Osteocyte (in vitro differentiated cells): ENCODE measurements at regions not wholly inside any gene's neighbourhood (a gene's known extent, or its start where the extent isn't known, plus 50 kb on each side); places are given as distances from the start of the nearest gene placed in this dataset.

Experiments
- DNase-seq: peaks from one replicate; pipeline ENCODE4 v3.0.0; 2021; ENCODE audit warnings: mixed read lengths; ENCODE audit not compliant: unreplicated experiment; ENCODE audit errors: extremely low spot score
- H3K27ac Mint-ChIP-seq: one replicate; pipeline ENCODE4 v1.8.0; 2021; ENCODE audit warnings: mild to moderate bottlenecking, mixed read lengths; ENCODE audit not compliant: unreplicated experiment
- H3K27me3 Mint-ChIP-seq: one replicate; pipeline ENCODE4 v1.8.0; 2021; ENCODE audit warnings: mixed read lengths; ENCODE audit not compliant: unreplicated experiment
- H3K36me3 Mint-ChIP-seq: one replicate; pipeline ENCODE4 v1.8.0; 2021; ENCODE audit warnings: mixed read lengths; ENCODE audit not compliant: unreplicated experiment
- H3K4me1 Mint-ChIP-seq: one replicate; pipeline ENCODE4 v1.8.0; 2021; ENCODE audit warnings: mixed read lengths; ENCODE audit not compliant: unreplicated experiment
- H3K4me3 Mint-ChIP-seq: one replicate; pipeline ENCODE4 v1.8.0; 2021; ENCODE audit warnings: mild to moderate bottlenecking, moderate library complexity, mixed read lengths; ENCODE audit not compliant: unreplicated experiment
- H3K9me3 Mint-ChIP-seq: one replicate; pipeline ENCODE4 v1.8.0; 2021; ENCODE audit warnings: mixed read lengths; ENCODE audit not compliant: unreplicated experiment
- TF ChIP-seq, protein P1 (sequence below): fragments of 200-600 bp; sonication (generic); IDR thresholded peaks from 2 replicates; pipeline ENCODE4 v1.5.0; 2021; ENCODE audit warnings: antibody characterized with exemption, mild to moderate bottlenecking, moderate library complexity

GRCh38 chr15:95475067-95475466, 855.4 kb upstream of the NR2F2 start:
- Mint-ChIP-seq H3K9me3 (no peaks in the 10 kb centered on the region), H3K36me3 (no peaks in the 10 kb centered on the region), H3K27ac (no peak overlapping the region), H3K27me3 (no peaks in the 10 kb centered on the region), H3K4me1 (peaks cover 52% of the 10 kb centered on the region), H3K4me3 (no peak overlapping the region)
- TF ChIP-seq, protein P1, sequence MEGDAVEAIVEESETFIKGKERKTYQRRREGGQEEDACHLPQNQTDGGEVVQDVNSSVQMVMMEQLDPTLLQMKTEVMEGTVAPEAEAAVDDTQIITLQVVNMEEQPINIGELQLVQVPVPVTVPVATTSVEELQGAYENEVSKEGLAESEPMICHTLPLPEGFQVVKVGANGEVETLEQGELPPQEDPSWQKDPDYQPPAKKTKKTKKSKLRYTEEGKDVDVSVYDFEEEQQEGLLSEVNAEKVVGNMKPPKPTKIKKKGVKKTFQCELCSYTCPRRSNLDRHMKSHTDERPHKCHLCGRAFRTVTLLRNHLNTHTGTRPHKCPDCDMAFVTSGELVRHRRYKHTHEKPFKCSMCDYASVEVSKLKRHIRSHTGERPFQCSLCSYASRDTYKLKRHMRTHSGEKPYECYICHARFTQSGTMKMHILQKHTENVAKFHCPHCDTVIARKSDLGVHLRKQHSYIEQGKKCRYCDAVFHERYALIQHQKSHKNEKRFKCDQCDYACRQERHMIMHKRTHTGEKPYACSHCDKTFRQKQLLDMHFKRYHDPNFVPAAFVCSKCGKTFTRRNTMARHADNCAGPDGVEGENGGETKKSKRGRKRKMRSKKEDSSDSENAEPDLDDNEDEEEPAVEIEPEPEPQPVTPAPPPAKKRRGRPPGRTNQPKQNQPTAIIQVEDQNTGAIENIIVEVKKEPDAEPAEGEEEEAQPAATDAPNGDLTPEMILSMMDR = no peak
- DNase-seq = no peak

DNA sequence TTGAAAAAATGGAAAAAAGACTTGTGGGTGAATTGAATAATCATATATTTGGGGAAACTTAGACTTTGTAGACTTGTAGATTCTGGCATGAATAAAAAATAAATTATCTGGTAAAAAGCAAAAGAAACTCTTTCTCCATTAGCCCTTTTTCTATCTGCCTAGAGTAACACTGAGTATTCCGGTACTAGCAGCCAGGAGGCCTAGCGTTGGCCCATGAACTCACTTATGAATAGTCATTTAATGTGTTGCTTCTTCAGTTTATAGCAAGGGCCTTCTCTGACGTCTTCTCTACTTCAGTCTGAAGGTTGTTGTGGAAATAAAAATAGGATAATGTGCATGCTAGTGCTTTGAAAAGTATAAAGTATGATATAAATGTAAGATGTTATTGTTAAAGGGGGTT, 851.2 kb upstream of the NR2F2 start:
- H3K4me1 Mint-ChIP-seq = peaks cover 35% of the 10 kb centered on the region
- no peaks in the 10 kb centered on the region for H3K27me3 Mint-ChIP-seq
- peaks cover 6% of the 10 kb centered on the region for H3K36me3 Mint-ChIP-seq
- no peak overlapping the region for H3K4me3 Mint-ChIP-seq
- H3K9me3 Mint-ChIP-seq = peaks cover 14% of the 10 kb centered on the region
- no peak for DNase-seq
- TF ChIP-seq, protein P1 = no peak
- no peak overlapping the region for H3K27ac Mint-ChIP-seq

DNA sequence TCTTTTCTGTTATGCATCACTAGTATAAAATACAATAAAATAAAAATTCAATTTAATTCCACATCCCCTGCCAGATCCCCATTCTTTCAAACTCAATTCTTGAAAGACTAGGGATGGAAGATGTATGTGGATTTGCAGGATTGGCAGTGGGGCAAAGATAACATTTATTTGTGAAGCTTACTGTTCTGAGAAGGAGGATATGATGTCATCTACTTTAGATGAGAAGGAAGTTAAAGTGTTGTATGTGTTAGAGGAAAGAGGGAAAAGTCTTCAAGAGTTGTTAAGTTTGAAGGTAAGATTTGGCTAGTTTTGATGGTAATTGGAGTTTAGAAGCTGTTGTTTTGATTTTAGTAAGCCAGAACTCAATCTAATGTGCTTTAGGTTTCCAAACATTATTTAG, 845.1 kb upstream of the NR2F2 start:
- Mint-ChIP-seq H3K4me3 (no peak overlapping the region), H3K36me3 (peaks cover 9% of the 10 kb centered on the region), H3K4me1 (no peaks in the 10 kb centered on the region), H3K9me3 (peaks cover 25% of the 10 kb centered on the region), H3K27me3 (no peaks in the 10 kb centered on the region), H3K27ac (no peak overlapping the region)
- no peak for DNase-seq
- TF ChIP-seq, protein P1 = no peak

GRCh38 chr15:95486224-95486623, 844.3 kb upstream of the NR2F2 start:
- Mint-ChIP-seq H3K4me3 (no peak overlapping the region), H3K36me3 (peaks cover 9% of the 10 kb centered on the region), H3K27me3 (no peaks in the 10 kb centered on the region), H3K27ac (no peak overlapping the region), H3K4me1 (no peaks in the 10 kb centered on the region), H3K9me3 (peaks cover 24% of the 10 kb centered on the region)
- TF ChIP-seq, protein P1 = no peak
- no peak for DNase-seq

DNA sequence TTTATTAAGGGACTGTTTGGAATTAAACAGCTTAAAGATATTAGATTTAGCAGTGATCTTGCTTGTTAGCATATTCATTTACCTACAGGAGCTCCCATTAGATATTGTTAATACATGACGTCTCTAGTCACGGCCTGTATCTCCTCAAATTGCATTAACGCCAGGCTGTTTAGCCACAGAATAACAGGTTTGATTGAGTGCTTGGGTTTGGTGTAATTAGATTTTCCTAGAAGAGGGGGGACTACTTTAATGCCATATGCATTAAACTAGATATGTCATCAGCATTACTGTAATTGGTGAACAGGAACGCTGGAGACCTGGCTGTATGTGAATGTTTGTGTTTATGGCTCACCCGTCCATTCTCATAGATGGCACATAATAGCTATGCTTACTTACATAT, 841.4 kb upstream of the NR2F2 start:
- H3K4me3 Mint-ChIP-seq = no peak overlapping the region
- no peaks in the 10 kb centered on the region for H3K27me3 Mint-ChIP-seq
- no peaks in the 10 kb centered on the region for H3K4me1 Mint-ChIP-seq
- TF ChIP-seq, protein P1 = no peak
- H3K9me3 Mint-ChIP-seq = peaks cover 13% of the 10 kb centered on the region
- no peak overlapping the region for H3K27ac Mint-ChIP-seq
- peaks cover 5% of the 10 kb centered on the region for H3K36me3 Mint-ChIP-seq
- DNase-seq = no peak
